CD4-positive, alpha-beta T cell treated with Interleukin-4 for 4 hours (primary cell): ENCODE measurements at regions not wholly inside any gene's neighbourhood (a gene's known extent, or its start where the extent isn't known, plus 50 kb on each side); places are given as distances from the start of the nearest gene placed in this dataset.
"Not testable (repeated sequence)": the region's sequence is repeated elsewhere in the genome, so short reads cannot be mapped to it uniquely, and the experiment has no call there.

Experiments used
- DNase-seq: peaks from one replicate; pipeline ENCODE4 v3.0.0-alpha.2; 2020

GRCh38 chr1:228994676-228995594 is 259.7 kb downstream of the RHOU start:
- DNase-seq: no peak

- DNase-seq: no peak
These were observed 261.0 kb downstream of the RHOU start for GRCh38 chr1:228996281-228996680.

GRCh38 chr1:228997721-228998144 is 262.5 kb downstream of the RHOU start:
- no peak for DNase-seq

DNA sequence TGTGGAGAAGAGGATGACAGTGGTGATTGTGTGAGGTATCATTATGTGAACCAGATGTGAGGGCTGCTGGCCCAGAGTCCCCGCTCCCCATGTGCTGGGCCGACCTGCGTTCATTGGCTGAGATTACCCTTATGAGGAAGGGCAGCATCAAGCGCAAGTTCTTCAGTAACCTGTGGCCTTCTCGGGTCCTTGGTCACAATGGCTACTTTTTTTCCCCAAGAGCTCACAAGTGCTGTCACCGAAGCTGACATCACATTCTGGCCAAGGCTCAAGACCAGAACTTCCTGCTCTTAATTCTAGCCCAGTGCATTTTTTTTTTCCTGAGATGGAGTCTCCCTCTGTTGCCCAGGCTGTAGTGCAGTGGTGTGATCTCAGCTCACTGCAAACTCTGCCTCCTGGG is 262.9 kb downstream of the RHOU start:
- DNase-seq: no peak

GRCh38 chr1:228999446-229000170 is 264.3 kb downstream of the RHOU start:
- DNase-seq: no peak

GRCh38 chr1:229000187-229000586 is 264.9 kb downstream of the RHOU start:
- no peak for DNase-seq

DNA sequence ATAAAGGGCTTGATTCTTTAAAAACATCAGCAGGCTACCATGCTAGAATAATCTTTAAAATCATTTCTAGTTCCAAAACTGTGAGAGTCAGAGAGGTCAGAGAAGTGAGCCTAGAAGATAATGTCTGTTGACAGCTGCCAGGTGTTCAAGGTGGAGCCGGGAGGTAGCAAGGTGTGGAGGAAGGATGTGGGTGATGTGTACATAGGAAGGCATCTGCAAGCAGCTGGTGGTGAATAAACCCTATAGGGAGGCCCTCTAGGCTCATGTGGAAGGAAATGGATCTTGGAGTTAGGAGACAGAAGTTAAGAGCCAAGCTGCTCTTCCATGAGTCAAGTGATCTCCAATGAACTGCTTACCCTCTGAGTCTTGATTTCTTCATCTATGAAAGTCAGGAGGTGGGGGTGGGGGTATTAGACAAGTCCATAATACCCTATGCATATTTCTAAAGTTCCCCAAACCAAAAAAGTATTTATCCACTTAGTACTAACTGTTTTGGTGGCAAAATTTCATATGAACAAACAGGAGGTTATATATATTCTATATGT is 266.3 kb downstream of the RHOU start:
- no peak for DNase-seq

- no peak for DNase-seq
These were observed 266.8 kb downstream of the RHOU start for GRCh38 chr1:229002037-229002436.

DNA sequence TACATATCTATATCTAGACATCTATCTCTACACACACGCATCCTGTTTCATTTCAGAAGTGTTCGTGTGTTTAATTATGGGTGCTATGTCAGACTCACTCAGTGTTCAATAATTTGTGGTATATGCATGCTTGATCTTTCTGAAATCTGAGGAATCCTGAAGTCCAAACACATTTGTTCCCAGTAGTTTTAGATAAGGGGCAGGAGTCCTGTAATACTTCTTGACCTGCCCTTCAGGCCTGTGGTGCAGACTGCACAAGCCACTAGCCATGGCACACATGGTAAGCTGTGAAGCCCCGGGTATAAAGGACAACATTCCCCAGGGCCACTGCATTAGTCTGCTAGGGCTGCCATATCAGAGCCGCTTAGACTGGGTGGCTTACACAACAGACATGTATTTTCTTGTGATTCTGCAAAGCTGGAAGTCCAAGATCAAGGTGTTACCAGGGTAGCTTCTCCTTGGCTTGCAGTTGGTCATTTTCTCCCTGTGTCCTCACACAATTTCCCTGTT is 267.2 kb downstream of the RHOU start:
- no peak for DNase-seq

DNA sequence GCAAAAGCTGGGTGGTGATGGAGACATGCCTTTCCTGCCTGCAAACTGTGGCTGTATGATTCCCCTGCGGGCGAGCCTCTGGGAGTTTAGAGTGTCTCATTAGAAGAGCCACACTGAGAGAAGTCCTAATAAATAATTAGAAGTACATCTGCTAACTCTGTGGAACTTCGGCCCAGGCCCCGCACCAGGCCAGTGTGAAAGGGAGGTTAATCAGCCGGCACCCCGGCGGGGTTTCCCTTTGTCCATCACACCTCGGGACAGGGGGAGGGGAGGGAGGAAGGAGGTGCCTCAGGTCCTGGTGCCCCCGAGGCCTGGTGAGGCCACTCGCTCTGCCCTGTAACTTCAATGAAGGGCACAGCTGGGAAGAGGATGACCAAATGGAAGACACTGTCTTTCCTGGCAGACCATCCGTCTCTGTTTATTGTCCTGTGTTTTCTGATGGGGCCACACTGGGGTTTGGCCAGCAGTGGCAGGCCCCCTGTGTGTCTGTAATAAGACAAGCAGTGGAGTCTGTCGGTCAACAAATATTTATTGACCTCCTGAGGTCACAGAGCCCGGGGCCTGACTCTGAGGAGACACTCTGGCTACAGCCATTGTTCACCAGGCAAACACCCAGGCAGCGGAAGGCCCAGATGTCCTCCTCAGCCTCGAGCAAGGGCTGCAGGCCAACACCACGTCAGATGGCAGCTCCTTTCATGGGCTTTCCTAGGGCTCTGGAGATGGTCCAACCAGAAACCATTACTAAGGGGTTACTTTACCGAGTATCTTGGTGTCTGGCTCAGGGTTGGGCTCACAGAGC is 267.5 kb upstream of the RAB4A start:
- no peak for DNase-seq

GRCh38 chr1:229004066-229004833 is 266.7 kb upstream of the RAB4A start:
- DNase-seq: no peak

GRCh38 chr1:229005097-229005496 is 265.8 kb upstream of the RAB4A start:
- DNase-seq: no peak

DNA sequence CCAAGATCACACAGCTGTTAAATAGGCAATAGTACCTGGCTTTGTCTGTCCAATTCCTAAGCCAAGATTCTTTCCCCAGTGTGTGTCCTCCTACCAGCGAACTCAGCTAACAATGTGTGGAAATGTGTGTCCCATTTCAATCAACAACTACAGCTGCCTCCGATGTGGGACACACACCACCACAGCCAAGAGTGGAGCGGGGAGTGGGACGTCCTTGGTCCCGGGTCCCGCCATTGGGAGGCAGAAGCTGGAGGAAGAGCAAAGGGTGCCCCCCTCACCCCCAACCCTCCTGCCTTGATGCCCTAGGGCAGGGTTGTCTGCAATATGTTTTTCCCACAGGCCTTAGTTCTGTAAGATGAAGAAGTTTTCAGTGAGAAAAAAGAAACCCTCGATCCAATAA is 265.4 kb upstream of the RAB4A start:
- no peak for DNase-seq

GRCh38 chr1:229006121-229006870 is 264.6 kb upstream of the RAB4A start:
- no peak for DNase-seq

GRCh38 chr1:229007167-229007566 is 263.7 kb upstream of the RAB4A start:
- DNase-seq: no peak

GRCh38 chr1:229007701-229008100 is 263.2 kb upstream of the RAB4A start:
- no peak for DNase-seq

- DNase-seq: not testable (repeated sequence)
These were observed 262.6 kb upstream of the RAB4A start for GRCh38 chr1:229008347-229008746.

GRCh38 chr1:229011022-229011421 is 259.9 kb upstream of the RAB4A start:
- no peak for DNase-seq

GRCh38 chr1:229012823-229013222 is 258.1 kb upstream of the RAB4A start:
- no peak for DNase-seq

DNA sequence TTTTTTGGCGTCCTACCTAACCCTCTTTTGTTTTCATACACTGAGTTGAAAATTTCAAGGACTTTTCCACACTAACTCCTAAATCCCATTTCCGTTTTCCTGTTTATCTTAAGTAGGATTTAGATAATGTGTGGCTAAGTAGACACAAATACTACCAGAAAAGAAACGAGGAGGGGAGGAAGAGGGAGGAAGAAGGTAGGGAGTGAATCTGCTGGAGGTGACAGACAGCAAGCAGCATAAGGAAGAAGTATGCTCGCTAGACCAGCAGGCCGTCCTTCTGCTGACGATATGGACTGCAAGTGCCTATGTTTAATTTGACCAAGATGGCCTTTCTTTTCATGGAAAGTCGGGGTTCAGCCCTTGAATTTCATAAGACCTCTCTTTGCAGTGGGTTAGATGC is 256.9 kb upstream of the RAB4A start:
- no peak for DNase-seq

- DNase-seq: no peak
These were observed 255.1 kb upstream of the RAB4A start for GRCh38 chr1:229015806-229016205.
